OCI-LY3 (cell line): ENCODE measurements at regions not wholly inside any gene's neighbourhood (a gene's known extent, or its start where the extent isn't known, plus 50 kb on each side); places are given as distances from the start of the nearest gene placed in this dataset.

ENCODE experiments used
- H2AFZ ChIP-seq: fragments of 200-600, 300-600 bp; shearing (Covaris generic); 2 replicates; pipeline ENCODE4 v1.6.0; 2014; ENCODE audit warnings: antibody characterized with exemption, low read depth, low read length
- H3K27ac ChIP-seq: fragments of 200-600, 300-600 bp; sonication (generic); 2 replicates; pipeline ENCODE4 v1.5.1; 2014; ENCODE audit warnings: mild to moderate bottlenecking, low read length, moderate library complexity, mixed read lengths
- H3K27me3 ChIP-seq: fragments of 200-600, 300-600 bp; sonication (generic); 2 replicates; pipeline ENCODE4 v1.6.1; 2014; ENCODE audit warnings: low read depth, low read length, mixed read lengths
- H3K36me3 ChIP-seq: fragments of 200-600, 300-600 bp; sonication (generic); replicated peaks from 2 replicates; pipeline ENCODE3; 2014; ENCODE audit warnings: low read depth, low read length, mixed read lengths
- H3K4me1 ChIP-seq: fragments of 300-600, 200-600 bp; sonication (generic); 2 replicates; pipeline ENCODE4 v1.6.1; 2014; ENCODE audit warnings: low read length, mixed read lengths
- H3K4me2 ChIP-seq: fragments of 200-600, 300-600 bp; sonication (generic); 2 replicates; pipeline ENCODE4 v1.6.1; 2014; ENCODE audit warnings: low read length, mixed read lengths
- H3K4me3 ChIP-seq: fragments of 300-600, 200-600 bp; sonication (generic); 2 replicates; pipeline ENCODE4 v1.5.1; 2014; ENCODE audit warnings: antibody characterized with exemption, mild to moderate bottlenecking, low read length, moderate library complexity
- H3K79me2 ChIP-seq: fragments of 300-600, 200-600 bp; shearing (Covaris generic); 2 replicates; pipeline ENCODE4 v1.6.1; 2014; ENCODE audit warnings: mild to moderate bottlenecking, low read length, mixed read lengths
- H3K9ac ChIP-seq: fragments of 300-600, 200-600 bp; shearing (Covaris generic); 2 replicates; pipeline ENCODE4 v1.6.0; 2014; ENCODE audit warnings: mild to moderate bottlenecking, low read length, moderate library complexity
- H3K9me3 ChIP-seq: fragments of 200-600, 300-600 bp; shearing (Covaris generic); 2 replicates; pipeline ENCODE4 v1.6.1; 2014; ENCODE audit warnings: low read length, mixed read lengths; ENCODE audit not compliant: insufficient read depth
- H4K20me1 ChIP-seq: fragments of 200-600, 300-600 bp; sonication (generic); 2 replicates; pipeline ENCODE4 v1.6.1; 2016; ENCODE audit warnings: low read length, mixed read lengths; ENCODE audit not compliant: insufficient read depth
- CTCF ChIP-seq: fragments of 200-600, 300-600 bp; sonication (generic); IDR thresholded peaks from 2 replicates; pipeline ENCODE4 v1.5.1; 2014; ENCODE audit warnings: antibody characterized with exemption, low read length, low read depth
- EZH2phosphoT487 ChIP-seq: fragments of 200-600 bp; shearing (Covaris generic); IDR thresholded peaks from 2 replicates; pipeline ENCODE4 v1.6.1; 2018; ENCODE audit warnings: antibody characterized with exemption, mixed run types, low read depth

GRCh38 chr15:81498294-81498693, 124.3 kb upstream of the TMC3 start:
- Histone ChIP-seq H3K4me3 (no peak overlapping the region), H3K27me3 (peaks cover 31% of the 10 kb centered on the region; the same call in 1 of the 2 replicates), H3K79me2 (no peaks in the 10 kb centered on the region), H2AFZ (no peak overlapping the region), H3K27ac (no peak overlapping the region), H3K4me2 (no peak overlapping the region), H3K9me3 (no peaks in the 10 kb centered on the region), H4K20me1 (no peaks in the 10 kb centered on the region), H3K9ac (no peak overlapping the region), H3K36me3 (no peaks in the 10 kb centered on the region), H3K4me1 (no peaks in the 10 kb centered on the region)
- TF ChIP-seq EZH2phosphoT487 (no peak), CTCF (no peak)

DNA sequence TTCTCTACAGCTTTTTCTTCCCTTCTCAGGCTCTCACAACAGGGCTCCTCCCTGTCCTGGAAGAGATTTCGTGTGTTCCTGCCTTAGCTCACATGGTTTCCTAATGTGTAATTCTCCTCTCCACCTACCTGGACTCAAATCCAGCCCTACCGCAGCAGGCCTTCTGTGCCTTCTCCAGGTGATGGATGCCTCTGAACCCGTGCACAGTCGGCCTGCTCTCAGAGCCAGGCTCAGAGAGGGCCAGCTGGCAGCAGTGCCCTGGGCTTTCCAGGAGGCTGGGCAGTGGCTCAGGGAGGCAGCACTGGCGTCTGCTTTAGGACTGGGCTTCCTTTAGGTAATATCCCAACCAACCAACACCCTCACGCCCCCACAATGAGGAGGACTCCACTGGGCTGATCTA, 123.2 kb upstream of the TMC3 start:
- Histone ChIP-seq H3K4me3 (no peak overlapping the region), H3K36me3 (no peaks in the 10 kb centered on the region), H3K9me3 (no peaks in the 10 kb centered on the region), H2AFZ (no peak overlapping the region), H3K9ac (no peak overlapping the region), H3K27ac (no peak overlapping the region), H4K20me1 (no peaks in the 10 kb centered on the region), H3K79me2 (no peaks in the 10 kb centered on the region), H3K4me1 (no peaks in the 10 kb centered on the region), H3K4me2 (no peak overlapping the region), H3K27me3 (peaks cover 35% of the 10 kb centered on the region)
- TF ChIP-seq CTCF = no peak
- TF ChIP-seq EZH2phosphoT487 = no peak

- no peaks in the 10 kb centered on the region for H3K79me2 ChIP-seq
- H3K9ac ChIP-seq = no peak overlapping the region
- H3K36me3 ChIP-seq = no peaks in the 10 kb centered on the region
- TF ChIP-seq EZH2phosphoT487 = no peak
- TF ChIP-seq CTCF = no peak
- no peaks in the 10 kb centered on the region for H3K9me3 ChIP-seq
- H2AFZ ChIP-seq = no peak overlapping the region
- H3K4me1 ChIP-seq = no peaks in the 10 kb centered on the region
- no peaks in the 10 kb centered on the region for H4K20me1 ChIP-seq
- peaks cover 46% of the 10 kb centered on the region for H3K27me3 ChIP-seq
- H3K4me3 ChIP-seq = no peak overlapping the region
- H3K4me2 ChIP-seq = no peak overlapping the region
- no peak overlapping the region for H3K27ac ChIP-seq
Measured at GRCh38 chr15:81495780-81496467, 121.9 kb upstream of the TMC3 start.

DNA sequence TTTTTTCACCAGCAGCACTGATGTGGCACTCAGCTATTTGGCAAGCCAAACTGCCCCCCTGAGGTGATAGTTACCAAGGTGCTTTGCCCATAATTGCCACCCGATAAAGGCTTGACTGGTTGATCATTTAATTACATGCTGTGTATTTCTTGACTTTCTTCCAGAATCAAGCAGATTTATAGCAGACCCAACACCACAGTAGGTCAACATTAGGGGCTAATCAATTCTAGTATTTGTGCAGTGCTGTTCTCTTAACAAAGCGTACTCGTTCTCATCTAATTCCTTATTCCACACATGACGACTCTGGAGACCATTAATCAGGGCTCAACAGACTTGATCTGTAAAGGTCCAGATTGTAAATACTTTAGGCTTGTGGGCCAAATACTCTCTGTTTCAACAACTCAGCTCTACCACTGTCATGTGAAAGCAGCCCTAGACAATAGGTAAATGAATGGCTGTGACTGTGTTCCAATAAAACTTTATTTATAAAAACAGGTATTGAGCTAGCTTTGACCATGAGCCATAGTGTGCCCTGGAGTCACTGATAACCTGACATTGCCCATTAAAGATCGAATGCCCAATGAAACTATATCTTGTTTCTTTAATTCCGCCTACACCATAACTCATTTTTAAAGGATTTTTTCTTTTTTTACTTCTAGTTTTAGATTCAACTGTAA, 119.1 kb upstream of the TMC3 start:
- no peak for TF ChIP-seq EZH2phosphoT487
- TF ChIP-seq CTCF = no peak

More for the DNA sequence above, 119.1 kb upstream of the TMC3 start:
- Histone ChIP-seq H3K36me3 (no peaks in the 10 kb centered on the region), H3K4me2 (no peak overlapping the region), H3K4me3 (no peak overlapping the region), H2AFZ (no peak overlapping the region), H3K79me2 (no peaks in the 10 kb centered on the region), H3K27me3 (peaks cover 49% of the 10 kb centered on the region), H3K27ac (no peak overlapping the region), H3K9me3 (no peaks in the 10 kb centered on the region), H3K9ac (no peak overlapping the region), H3K4me1 (no peaks in the 10 kb centered on the region), H4K20me1 (no peaks in the 10 kb centered on the region)
